ENCODE measurements at regions not wholly inside any gene's neighbourhood (a gene's known extent, or its start where the extent isn't known, plus 50 kb on each side); places are given as distances from the start of the nearest gene placed in this dataset.

- DNase-seq (ENCODE audit: low read depth, low spot score) (no peak), ATAC-seq (no peak)
- TF ChIP-seq SIN3A (IDR thresholded peaks at IDR 0.05; ENCODE audit: borderline replicate concordance, insufficient read depth, low read depth, low read length) = no peak
- no peak for TF ChIP-seq POLR2AphosphoS5 (IDR thresholded peaks at IDR 0.05; ENCODE audit: low read depth, low read length)
- no peak for TF ChIP-seq REST (IDR thresholded peaks at IDR 0.05; ENCODE audit: insufficient read depth in 1 of 2, low read depth in 2 of 2, low read length in 1 of 2)
- no peak for TF ChIP-seq CTCF (IDR thresholded peaks at IDR 0.05)
- TF ChIP-seq TCF7L2 (IDR thresholded peaks at IDR 0.05; ENCODE audit: low read depth, low read length) = no peak
- in situ Hi-C loops (cut with HindIII; ENCODE audit: low pct_unique_long_range_greater_than_20kb, low sequenced_read_pairs) = no loop called here
- H3K27me3 ChIP-seq (ENCODE audit: control insufficient read depth, insufficient read depth, low read length) = no peaks in the 10 kb centered on the region
- no TSS peak for BruUV-seq (replicated peaks)
- H3K9me3 ChIP-seq (ENCODE audit: control insufficient read depth, insufficient read depth, low read depth, low read length) = no peaks in the 10 kb centered on the region
- H3K4me1 ChIP-seq (ENCODE audit: control insufficient read depth, insufficient read depth, low read length) = peaks cover 7% of the 10 kb centered on the region; the same call in 1 of the 2 replicates
- H3K4me3 ChIP-seq (ENCODE audit: low read depth in 2 of 2, low read length in 2 of 2) = no peak overlapping the region
- intact Hi-C loops (cut with micrococcal nuclease; ENCODE audit: unreplicated experiment) = no loop called here
- H3K27ac ChIP-seq (ENCODE audit: low read length) = peak overlapping the region; percentile 84
- H3K36me3 ChIP-seq (ENCODE audit: control insufficient read depth, insufficient read depth, low read length) = no peaks in the 10 kb centered on the region
- POLR2A ChIA-PET = no interaction called here
- CTCF ChIA-PET = no interaction called here
Measured at GRCh38 chr13:33697926-33698325, 120.0 kb upstream of the RFC3 start.

- Histone ChIP-seq H3K4me3 (ENCODE audit: low read depth in 2 of 2, low read length in 2 of 2) (no peak overlapping the region), H3K9me3 (ENCODE audit: control insufficient read depth, insufficient read depth, low read depth, low read length) (no peaks in the 10 kb centered on the region), H3K27ac (ENCODE audit: low read length) (no peak overlapping the region), H3K4me1 (ENCODE audit: control insufficient read depth, insufficient read depth, low read length) (no peaks in the 10 kb centered on the region), H3K36me3 (ENCODE audit: control insufficient read depth, insufficient read depth, low read length) (no peaks in the 10 kb centered on the region), H3K27me3 (ENCODE audit: control insufficient read depth, insufficient read depth, low read length) (no peaks in the 10 kb centered on the region)
- intact Hi-C loops (cut with micrococcal nuclease; ENCODE audit: unreplicated experiment) = no loop called here
- BruUV-seq (replicated peaks) = no TSS peak
- no peak for DNase-seq (ENCODE audit: low read depth, low spot score)
- ChIA-PET CTCF (no interaction called here), POLR2A (no interaction called here)
- in situ Hi-C loops (cut with HindIII; ENCODE audit: low pct_unique_long_range_greater_than_20kb, low sequenced_read_pairs) = no loop called here
- TF ChIP-seq TCF7L2 (IDR thresholded peaks at IDR 0.05; ENCODE audit: low read depth, low read length) (no peak), SIN3A (IDR thresholded peaks at IDR 0.05; ENCODE audit: borderline replicate concordance, insufficient read depth, low read depth, low read length) (no peak), POLR2AphosphoS5 (IDR thresholded peaks at IDR 0.05; ENCODE audit: low read depth, low read length) (no peak), CTCF (IDR thresholded peaks at IDR 0.05) (no peak), REST (IDR thresholded peaks at IDR 0.05; ENCODE audit: insufficient read depth in 1 of 2, low read depth in 2 of 2, low read length in 1 of 2) (no peak)
- no peak for ATAC-seq
Measured at GRCh38 chr13:33707449-33707848, 110.5 kb upstream of the RFC3 start.

Data from Panc1 (cell line).